Stomach (tissue), 4 donors: ENCODE measurements at regions not wholly inside any gene's neighbourhood (a gene's known extent, or its start where the extent isn't known, plus 50 kb on each side); places are given as distances from the start of the nearest gene placed in this dataset.
A peak's percentile ranks its signal among the peaks of the same experiment; 100 is the strongest.

ENCODE experiments used
- CTCF ChIP-seq, 7 experiments: fragments of 450-650 bp in 4 of 7; fragments of 200-600 bp in 3 of 7; sonication (generic) in 3 of 7; IDR thresholded peaks; one replicate each; pipeline ENCODE4 v1.5.1; 2016 to 2019; ENCODE audit warnings: antibody characterized with exemption in 7 of 7, control low read depth in 2 of 7, mild to moderate bottlenecking in 1 of 7
- EP300 ChIP-seq: sonication (generic); formaldehyde crosslinking; IDR thresholded peaks from one replicate; pipeline ENCODE4 v1.6.1; 2017; ENCODE audit warnings: antibody characterized with exemption
- POLR2A ChIP-seq, 4 donors: fragments of 450-650 bp; IDR thresholded peaks; one replicate each; pipeline ENCODE4 v1.6.1; 2016; ENCODE audit warnings: antibody characterized with exemption in 4 of 4, control low read depth in 2 of 4, mild to moderate bottlenecking in 1 of 4, moderate library complexity in 1 of 4
- POLR2AphosphoS5 ChIP-seq, 3 donors: sonication (generic); formaldehyde crosslinking; IDR thresholded peaks; one replicate each; pipeline ENCODE4 v1.6.1; 2016; ENCODE audit warnings: antibody characterized with exemption in 3 of 3

GRCh38 chr4:123856689-123857545 lies 460.3 kb downstream of the SPRY1 start:
- TF ChIP-seq POLR2A (IDR thresholded peaks at IDR 0.05) (no peak), CTCF (IDR thresholded peaks at IDR 0.05) (peak in 1 of 7 experiments; percentile 4), EP300 (no peak), POLR2AphosphoS5 (IDR thresholded peaks at IDR 0.05) (no peak)
